Globus pallidus (tissue), 1 donor: ENCODE measurements at regions not wholly inside any gene's neighbourhood (a gene's known extent, or its start where the extent isn't known, plus 50 kb on each side); places are given as distances from the start of the nearest gene placed in this dataset.
"Not testable (repeated sequence)": the region's sequence is repeated elsewhere in the genome, so short reads cannot be mapped to it uniquely, and the experiment has no call there.

Source experiments
- DNase-seq: peaks from one replicate; pipeline ENCODE4 v3.0.0-alpha.2; 2015; ENCODE audit warnings: low spot score

- no peak for DNase-seq
Observed at GRCh38 chr21:28532446-28532845, 460.2 kb downstream of the LTN1 start.

- no peak for DNase-seq
Observed at GRCh38 chr21:28523367-28523766, 469.3 kb downstream of the LTN1 start.

GRCh38 chr21:28522014-28522799 is 470.5 kb downstream of the LTN1 start:
- no peak for DNase-seq

- no peak for DNase-seq
Observed at GRCh38 chr21:28518630-28519029, 474.0 kb downstream of the LTN1 start.

- peak; percentile 47 for DNase-seq
Observed at GRCh38 chr21:28516991-28517592, 475.6 kb downstream of the LTN1 start.

GRCh38 chr21:28516021-28516420 is 476.7 kb downstream of the LTN1 start:
- no peak for DNase-seq

GRCh38 chr21:28513428-28513827 is 479.2 kb downstream of the LTN1 start:
- DNase-seq, result no peak

- no peak for DNase-seq
Observed at GRCh38 chr21:28509031-28509430, 483.6 kb downstream of the LTN1 start.

GRCh38 chr21:28508126-28508525 is 484.6 kb downstream of the LTN1 start:
- DNase-seq, result no peak

- DNase-seq, result no peak
Observed at GRCh38 chr21:28496517-28496916, 496.2 kb downstream of the LTN1 start.

GRCh38 chr21:28492127-28492526 is 500.6 kb downstream of the LTN1 start:
- DNase-seq, result no peak

- DNase-seq, result no peak
Observed at GRCh38 chr21:28489821-28490350, 502.8 kb downstream of the LTN1 start.

- no peak for DNase-seq
Observed at GRCh38 chr21:28489162-28489561, 503.5 kb downstream of the LTN1 start.

- DNase-seq, result no peak
Observed at GRCh38 chr21:28487455-28488070, 505.1 kb downstream of the LTN1 start.

- no peak for DNase-seq
Observed at GRCh38 chr21:28485301-28486022, 507.2 kb downstream of the LTN1 start.

GRCh38 chr21:28483301-28484035 is 509.2 kb downstream of the LTN1 start:
- no peak for DNase-seq

GRCh38 chr21:28482657-28483056 is 510.0 kb downstream of the LTN1 start:
- no peak for DNase-seq

GRCh38 chr21:28480470-28480869 is 512.2 kb downstream of the LTN1 start:
- DNase-seq, result no peak

GRCh38 chr21:28473530-28474220 is 519.0 kb downstream of the LTN1 start:
- no peak for DNase-seq

- not testable (repeated sequence) for DNase-seq
Observed at GRCh38 chr21:28472543-28472942, 520.1 kb downstream of the LTN1 start.

GRCh38 chr21:28464988-28465387 is 527.7 kb downstream of the LTN1 start:
- DNase-seq, result no peak
